ENCODE measurements at regions not wholly inside any gene's neighbourhood (a gene's known extent, or its start where the extent isn't known, plus 50 kb on each side); places are given as distances from the start of the nearest gene placed in this dataset.

- TF ChIP-seq EP300 (IDR thresholded peaks at IDR 0.05): no peak
- no peak for TF ChIP-seq POLR2A (IDR thresholded peaks at IDR 0.05)
- no peak for TF ChIP-seq CTCF (IDR thresholded peaks at IDR 0.05)
- TF ChIP-seq POLR2AphosphoS5 (IDR thresholded peaks at IDR 0.05): no peak
These were observed 307.8 kb upstream of the USP25 start for GRCh38 chr21:15421947-15422346.

Measured in suprapubic skin (tissue), 4 donors.